HG03342 (cell line): ENCODE measurements at regions not wholly inside any gene's neighbourhood (a gene's known extent, or its start where the extent isn't known, plus 50 kb on each side); places are given as distances from the start of the nearest gene placed in this dataset.

Experiments
- ATAC-seq: cut with Tn5 transposase; IDR thresholded peaks from one replicate; pipeline ENCODE4 v1.9.1; 2021; ENCODE audit warnings: mild to moderate bottlenecking, moderate library complexity; ENCODE audit not compliant: unreplicated experiment

DNA sequence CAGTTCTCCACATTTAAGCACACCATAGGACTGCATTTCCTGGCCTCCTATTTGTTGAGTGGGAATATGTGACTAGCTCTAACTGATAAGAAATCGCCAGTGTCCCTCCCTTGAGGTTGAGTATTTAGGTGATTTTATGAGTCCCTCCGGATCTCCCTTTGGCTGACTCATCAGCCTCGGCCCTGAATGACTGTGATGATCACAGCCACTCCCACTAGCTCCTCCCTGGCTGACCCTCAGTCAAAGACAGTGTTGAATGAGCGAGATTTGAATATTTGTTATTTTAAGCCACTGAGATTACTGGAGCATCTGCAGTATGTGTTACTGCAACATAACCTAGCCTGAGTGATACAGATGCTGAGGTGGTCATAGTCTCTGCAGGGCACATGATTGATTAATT, 515.3 kb downstream of the EPHB1 start:
- peak; percentile 46 for ATAC-seq

DNA sequence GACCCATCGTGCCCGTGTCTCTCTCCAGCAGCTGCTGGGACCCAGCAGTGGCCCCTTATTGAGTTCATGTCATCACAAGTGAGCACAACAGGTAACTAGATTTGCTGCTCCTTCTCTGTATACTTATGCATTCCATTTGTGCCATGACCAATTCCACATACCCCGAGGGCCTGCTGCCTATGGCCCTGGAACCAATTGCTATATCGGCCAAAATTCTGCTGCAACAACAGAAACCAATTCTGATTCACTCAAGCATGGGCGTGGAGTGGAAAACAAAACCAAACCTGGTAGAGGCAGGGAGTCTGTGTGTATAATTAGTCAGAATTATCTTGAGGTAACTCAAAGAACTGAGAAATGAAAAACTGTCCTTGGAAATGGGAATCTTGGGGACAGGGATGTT, 516.6 kb downstream of the EPHB1 start:
- no peak for ATAC-seq

DNA sequence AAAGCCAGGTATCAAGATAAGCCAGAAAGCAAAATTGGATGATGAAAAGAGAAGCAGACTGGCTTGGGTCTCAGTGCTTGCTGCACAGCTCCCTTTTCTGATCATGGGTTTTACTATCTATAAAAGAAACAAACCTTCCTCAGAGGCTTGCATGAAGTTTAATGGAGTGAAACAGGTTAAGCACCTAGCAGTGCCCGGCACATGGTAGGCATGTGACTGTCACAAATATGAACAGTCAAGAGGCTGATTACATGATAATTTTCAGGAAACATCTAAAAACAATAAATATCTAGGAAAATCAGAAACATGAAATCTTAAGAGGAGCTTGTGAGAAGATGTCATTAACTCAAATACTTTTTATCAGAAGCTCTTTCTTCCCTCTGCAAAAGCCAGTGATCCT, 519.2 kb downstream of the EPHB1 start:
- no peak for ATAC-seq

DNA sequence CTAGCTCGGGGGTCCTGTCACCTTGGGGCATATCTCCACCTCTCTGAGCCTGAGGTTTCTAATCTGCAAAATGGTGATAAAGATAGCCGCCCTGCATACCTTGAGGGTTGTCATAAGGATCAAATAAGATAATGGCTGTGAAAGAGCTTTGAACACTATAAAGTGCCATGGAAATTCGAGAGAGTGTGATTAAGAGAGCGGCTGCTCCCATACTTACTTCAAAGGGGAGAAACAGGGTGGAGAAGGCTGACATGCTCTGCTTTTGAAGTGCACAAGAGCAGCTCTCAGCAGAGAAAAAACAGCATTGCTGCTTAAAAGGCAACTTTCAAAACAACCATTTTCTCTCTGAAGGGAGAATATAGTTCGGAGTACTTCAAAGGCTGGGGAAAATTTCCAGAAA, 529.2 kb downstream of the EPHB1 start:
- no peak for ATAC-seq

DNA sequence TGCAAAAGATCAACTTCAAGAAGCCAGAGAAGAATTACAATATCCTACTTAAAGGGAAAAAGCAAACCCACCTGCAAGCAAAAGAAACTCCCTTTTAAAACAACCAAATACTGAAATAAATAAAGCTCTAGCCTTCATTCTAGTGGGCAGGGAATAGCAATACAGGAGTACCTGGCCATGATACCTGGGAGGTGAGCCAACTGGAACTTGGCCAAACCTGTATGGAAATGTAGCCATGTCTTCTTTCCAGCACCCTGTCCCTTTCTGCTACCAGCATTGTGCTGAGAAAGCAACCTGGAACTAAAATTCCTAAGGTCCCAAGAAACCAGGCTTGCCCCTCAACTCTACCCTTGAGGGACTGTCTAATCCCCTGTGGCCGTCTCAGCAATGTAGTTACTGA, 530.0 kb downstream of the EPHB1 start:
- ATAC-seq: no peak

DNA sequence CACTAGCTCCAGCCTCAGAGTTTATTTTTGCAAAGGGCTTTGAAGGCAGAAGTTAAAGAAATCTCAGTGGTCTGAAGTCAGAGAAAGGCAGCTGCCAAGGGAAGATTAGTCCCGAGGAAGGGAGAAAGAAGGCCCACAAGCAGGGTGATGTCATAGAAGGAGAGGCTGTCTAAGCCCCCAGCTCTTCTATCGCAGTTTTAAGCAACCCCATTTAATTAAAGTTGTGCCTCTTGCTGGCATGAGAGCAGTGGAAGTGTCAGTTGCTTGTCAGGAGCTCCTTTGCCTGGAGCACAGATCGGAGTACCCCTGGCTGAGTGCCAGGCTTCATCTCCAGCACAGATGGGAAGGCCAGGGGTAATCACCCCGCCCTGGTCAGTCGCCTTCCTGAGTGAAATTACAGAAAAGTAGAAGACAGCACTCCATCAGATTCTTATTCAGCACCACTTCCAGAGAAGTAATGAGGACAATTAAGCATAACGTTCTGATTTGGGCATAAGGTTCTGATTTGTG, 530.7 kb downstream of the EPHB1 start:
- ATAC-seq: no peak

DNA sequence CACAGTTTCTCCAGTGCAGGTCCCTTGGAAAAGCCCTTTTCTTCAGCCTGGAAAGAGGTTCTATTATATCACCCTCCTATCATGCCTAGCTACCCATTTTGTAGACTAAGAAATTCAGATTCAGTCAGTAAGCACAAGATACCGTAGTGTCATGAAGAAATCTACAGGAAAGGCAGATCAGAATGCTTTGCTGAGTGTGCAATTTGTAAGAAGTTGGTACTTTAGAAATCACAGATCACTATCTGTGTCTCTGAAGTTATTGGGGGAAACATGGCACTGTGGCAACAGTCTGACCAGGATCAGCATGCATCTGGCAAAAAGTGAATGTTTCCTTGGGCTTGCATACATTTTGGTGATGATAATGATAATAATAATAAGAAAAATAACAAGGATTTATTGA, 531.8 kb downstream of the EPHB1 start:
- no peak for ATAC-seq

DNA sequence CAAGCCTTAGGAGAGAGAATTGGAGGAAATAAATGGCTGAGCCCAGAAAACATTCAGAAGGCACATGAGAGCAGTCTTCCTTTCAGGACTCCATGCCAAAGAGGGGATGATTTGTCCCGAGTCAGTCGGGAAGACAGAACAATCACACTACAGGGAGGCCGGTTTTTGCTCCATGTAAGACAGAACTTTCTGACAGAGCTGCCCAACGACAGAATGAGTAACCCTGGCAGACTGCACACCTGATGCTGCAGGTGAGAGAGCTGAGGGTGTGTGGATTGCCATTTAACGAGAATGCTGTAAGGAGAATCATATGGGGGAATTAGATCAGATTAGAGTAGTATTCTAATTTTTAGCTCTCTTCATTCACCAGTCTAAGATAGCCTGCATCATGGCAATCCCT, 533.0 kb downstream of the EPHB1 start:
- no peak for ATAC-seq

DNA sequence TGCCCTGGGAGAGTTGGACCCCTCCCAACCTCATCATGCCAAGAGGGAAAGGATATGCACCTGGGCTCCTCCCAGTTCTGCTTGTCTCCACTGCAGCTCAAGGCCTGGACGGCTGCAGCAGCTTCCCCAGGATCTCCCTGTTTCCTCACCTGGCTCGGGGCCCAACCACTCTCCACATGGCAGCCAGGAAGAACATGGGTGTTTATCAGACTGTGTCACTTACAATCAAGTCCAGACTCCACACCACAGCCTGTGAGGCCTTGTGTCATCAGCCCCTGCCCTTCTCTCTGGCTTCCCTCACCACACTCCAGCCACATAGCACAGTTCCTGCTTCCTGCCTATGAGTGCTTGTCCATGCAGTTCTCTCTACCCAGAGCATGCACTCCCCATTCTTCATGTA, 534.4 kb downstream of the EPHB1 start:
- no peak for ATAC-seq

DNA sequence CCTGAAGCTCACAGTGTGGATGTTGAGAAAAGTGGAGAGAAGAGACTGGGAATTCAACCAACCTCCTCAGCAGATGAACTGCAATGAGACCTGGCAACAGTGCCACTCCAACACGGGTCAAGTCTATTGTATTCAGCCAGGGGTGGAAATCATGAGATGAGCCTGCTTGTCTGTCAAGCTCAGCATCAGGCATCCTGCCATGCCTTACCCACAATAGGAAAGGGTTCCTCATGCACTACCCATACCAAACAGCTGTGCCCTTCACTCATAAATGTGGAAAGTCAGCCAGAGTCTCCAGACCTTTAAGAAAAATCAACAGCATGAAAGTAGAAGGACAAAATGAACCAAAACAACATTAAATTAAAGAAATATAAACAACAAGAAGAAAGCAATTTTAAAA, 542.1 kb downstream of the EPHB1 start:
- no peak for ATAC-seq

DNA sequence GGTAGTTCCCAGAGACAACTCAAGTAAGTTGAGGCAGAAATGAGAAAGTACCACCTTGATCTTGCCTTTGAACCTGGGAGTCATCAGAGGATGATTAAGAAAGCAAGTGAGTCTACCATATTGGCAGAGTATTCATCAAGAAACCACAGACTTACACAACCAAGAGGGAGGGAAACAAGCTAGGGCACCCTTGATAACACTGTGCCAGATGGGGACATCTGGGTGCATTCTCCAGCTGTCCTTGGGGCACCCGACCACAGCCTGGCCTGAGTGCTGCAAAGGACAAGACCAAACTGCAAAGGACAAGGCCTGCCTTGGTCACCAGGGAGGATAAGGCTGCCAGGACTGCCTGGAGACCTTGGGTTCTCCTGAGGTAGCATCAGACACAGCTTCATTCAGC, 553.6 kb downstream of the EPHB1 start:
- no peak for ATAC-seq

DNA sequence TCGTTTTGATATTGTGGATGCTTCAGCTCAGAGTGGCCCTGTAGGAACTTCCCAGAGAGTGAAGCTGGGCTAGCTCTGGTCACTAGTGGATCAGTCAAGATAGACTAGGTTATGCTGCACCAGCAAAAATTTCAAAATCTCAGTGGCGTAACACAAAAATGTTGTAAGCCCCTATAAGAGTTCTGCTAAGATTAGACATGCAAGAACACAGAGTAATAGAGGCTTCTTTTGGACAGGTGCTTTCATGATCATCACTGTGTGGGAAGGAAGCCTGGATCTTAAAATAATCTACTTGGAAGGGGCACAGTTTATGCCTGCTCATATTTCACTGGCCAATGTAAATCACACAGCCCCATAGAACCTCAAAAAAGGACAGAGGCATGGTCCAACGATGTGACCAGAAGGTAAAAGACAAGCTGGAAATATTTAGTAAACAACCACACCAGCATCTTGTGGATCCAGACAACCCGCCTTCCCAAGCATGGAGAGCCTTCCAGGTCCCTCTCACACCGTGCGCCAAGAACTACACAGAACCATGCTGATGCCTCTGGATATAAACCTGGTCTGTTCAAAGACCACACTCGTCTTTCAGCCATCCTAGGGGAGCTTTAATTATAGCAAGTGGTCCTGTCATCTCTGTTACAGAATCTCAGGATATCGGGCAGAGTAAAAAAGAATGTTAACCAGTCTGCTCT, 554.3 kb downstream of the EPHB1 start:
- ATAC-seq: no peak

DNA sequence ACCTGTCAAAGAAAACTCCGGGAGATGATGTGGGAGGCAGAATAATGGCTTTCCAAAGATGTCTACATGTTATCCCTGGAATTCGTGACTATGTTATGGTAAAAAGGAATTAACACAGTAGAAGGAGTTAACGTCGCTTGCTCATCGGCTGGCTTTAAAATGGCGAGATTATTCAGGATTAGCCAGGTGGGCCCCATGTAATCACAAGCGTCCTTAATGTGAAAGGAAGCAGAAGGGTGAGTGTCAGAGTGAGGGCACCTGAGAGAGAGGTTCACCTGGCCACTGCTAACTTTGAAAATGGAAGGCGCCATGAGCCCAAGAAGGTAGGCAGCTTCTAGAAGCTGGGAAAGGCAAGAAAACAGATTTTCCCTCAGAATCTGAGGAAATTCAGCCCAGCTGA, 557.2 kb downstream of the EPHB1 start:
- ATAC-seq: no peak

DNA sequence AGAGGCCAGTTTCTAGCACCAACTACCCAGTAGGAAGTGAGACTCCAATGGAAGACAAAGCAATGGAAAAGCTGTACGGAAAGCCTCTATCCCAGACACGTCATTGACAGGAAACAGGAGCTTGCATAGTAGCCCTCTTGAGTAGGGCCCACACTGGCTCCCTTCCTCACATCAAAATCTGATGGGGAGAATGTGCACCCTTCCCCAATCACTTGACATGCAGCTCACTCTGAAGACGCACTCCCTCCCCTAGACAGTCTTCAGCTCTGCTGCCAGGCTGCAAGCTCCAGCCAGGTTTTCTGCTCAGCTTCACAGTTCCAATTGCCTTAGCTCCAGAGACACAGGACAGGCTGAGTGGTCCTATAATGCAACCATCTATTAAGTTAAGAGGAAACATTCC, 567.8 kb downstream of the EPHB1 start:
- no peak for ATAC-seq

DNA sequence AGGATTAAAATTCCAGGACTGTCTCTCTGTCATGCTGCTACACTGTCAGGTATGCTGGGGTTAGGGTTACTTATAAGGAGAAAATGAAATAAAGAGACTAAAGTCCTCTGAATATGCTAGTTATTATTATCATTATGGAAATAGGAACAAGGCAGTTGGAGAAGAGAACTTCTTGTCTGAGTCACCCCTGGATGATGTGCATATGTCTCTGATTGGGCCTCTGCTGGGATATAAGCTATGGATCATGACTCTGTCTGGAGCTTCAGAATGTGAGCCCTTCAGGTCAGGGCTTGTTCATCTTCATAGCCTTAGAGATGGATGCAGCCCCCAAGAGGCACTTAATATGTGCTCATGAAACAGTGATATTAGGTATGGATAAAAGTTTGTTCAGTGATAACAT, 569.6 kb downstream of the EPHB1 start:
- no peak for ATAC-seq

DNA sequence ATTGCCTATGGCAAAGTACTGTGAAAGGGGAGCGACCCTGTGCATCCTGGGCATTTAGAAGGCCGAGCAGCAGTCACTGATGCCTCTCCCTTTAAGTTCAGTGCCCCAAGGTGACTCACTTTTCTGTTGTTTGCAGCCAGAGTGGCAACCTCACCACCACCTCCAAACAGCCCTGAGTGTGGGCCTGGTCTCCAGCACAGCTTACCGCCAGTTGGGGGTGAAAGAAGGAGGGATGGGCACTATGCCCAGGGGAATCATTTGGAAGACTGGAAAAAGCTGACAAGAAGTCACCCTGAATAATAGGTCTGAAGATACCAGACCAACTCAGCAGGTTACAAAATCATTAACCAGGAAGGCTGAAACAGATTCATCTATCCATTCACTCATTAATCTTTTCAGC, 571.8 kb downstream of the EPHB1 start:
- ATAC-seq: no peak

DNA sequence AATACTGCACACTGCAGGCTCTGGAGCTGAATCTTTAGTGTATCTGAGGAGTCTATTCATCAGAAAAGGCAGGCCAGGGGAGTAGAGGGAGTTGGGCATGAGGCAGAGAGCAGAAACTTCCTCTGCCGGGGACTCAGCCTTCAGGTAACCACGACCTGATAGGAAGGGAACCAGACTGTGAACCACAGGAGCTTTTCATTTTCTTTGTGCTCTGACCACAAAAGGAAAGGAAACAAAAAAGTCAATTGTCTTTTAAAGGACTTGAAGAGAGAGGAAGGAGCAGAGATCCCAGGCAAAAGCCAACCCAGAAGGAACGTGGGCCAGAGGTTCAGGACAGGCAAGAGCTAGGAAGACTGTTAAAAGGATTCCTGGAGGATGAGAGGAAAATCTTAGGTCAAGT, 573.3 kb downstream of the EPHB1 start:
- no peak for ATAC-seq

DNA sequence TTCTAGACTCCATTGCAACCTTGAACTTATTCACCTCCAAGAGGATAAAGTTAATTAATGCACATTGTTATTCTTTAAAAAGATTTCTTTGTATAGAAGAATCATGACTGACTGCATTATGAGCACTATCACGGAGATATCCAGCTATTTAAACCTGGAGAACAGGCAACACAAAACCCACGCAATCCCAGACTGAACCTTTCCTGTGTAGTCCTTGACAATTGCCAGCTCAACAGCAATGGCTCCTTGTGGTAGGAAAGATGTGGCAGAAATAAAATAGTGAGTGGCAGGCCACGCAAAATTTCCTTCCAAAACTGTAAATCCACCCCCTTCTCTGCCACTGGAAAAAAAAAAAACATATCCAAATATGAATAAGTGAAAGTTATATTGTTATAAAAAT, 573.7 kb downstream of the EPHB1 start:
- no peak for ATAC-seq

DNA sequence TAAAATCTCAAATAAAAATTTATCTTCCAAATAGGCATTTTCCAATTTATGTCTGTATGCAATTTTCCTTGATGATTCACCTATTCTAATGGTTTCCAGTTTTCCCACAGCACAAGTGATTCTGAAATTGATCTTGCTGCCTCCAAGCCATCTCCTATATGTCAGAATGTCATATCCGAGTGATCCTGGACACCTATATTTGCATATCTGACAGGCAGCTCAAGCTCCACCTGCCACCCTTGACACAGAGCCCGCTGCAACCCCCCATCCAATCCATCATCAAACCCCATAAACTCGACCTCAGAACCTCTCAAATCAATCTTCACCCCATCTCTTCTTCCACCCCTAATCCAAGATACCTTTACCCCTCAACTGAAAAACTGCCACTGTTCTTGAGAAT, 579.5 kb downstream of the EPHB1 start:
- ATAC-seq: no peak

DNA sequence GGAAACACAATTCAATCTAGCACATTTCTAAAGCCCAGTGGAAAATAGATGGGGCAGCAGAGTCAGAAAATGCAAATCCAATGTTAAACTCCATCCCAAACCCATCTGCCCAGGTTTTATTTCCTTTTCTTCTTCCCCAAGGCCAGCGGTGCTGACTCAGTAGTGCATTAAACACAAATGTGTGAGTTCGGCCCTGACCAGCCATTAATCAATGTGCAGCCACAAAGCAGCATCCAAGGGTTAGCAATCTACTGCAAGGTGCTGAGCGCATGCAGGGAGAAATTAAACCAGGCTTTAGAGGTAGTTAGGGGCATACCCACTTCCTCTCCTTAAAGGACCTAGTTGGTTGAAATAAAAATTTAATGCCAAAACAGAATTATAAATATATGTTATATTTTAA, 583.3 kb upstream of the PPP2R3A start:
- no peak for ATAC-seq

DNA sequence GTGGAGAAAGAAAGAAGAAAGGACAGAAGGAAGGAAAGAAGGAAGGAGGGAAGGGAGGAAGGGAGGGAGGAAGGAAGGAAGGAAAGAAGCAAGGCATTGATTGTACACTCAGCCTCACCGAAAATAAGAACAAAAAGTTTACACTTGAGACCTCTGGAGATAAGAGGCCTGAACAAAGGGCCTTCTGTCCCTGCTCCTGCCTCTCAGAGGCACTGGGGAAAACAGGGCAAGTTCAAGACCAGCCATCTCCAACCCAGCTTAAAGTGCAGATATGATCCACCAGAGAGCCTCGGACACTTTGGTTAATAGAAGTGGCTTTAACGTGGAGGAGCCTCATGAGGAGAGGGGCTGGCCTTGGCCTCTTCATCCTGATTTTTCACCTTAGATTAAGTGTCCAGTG, 582.9 kb upstream of the PPP2R3A start:
- no peak for ATAC-seq

DNA sequence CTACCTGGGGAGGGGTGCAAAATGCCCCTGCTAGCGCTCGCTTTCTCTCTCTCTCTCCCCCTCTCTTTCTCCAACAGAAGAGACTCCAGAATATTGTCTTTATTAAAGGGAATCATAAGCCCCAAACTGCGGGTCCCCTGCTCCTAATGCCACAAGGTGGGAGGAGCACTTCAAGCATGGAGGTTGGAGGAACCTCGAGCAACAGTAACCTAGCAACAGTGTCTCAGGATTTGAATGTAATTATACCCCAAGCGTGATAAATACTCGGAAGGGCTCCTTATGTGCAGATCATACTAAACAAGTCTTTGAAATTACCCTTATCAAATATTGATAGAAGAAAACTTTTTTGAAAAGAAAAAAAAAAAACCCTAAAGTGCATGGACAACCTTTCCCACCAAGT, 582.2 kb upstream of the PPP2R3A start:
- ATAC-seq: no peak

DNA sequence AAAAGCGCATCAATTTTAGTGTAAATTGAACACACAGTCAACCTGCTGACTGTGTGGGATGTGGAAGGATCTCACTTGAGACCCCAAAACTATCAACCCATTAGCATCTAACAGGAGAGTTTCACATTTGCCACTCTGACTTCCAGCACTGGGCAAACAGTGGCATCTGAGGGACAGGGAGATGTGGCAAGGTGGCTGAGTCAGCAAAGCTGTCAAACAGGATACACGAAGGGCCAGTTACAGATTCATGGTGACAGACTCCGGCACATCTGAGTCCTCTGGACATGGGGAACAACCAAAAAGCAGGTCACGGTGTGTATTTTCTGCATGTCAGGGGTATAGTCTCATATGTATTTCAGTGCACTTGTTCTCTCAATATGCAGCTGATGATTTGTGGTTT, 573.4 kb upstream of the PPP2R3A start:
- ATAC-seq: no peak
